Caco-2 (cell line): ENCODE measurements at regions not wholly inside any gene's neighbourhood (a gene's known extent, or its start where the extent isn't known, plus 50 kb on each side); places are given as distances from the start of the nearest gene placed in this dataset.

Source experiments
- BruUV-seq: library from RNA; stranded (reverse); fragments of 400-500 nt; replicated peaks from 2 replicates; lab custom pipeline; 2021; lab: Mats Ljungman, UMichigan
- CTCF ChIA-PET: fragments of 300-600 bp; sonication (Branson Sonifier 250); formaldehyde crosslinking; loops from one replicate; lab custom pipeline; 2022; ENCODE audit warnings: antibody characterized with exemption; lab: Charles Lee
- POLR2A ChIA-PET: fragments of 300-600 bp; sonication (Branson Sonifier 250); formaldehyde crosslinking; loops from one replicate; lab custom pipeline; 2022; ENCODE audit warnings: antibody characterized with exemption; lab: Charles Lee
- DNase-seq, 2 experiments: peaks; one replicate each; pipeline versions ENCODE4 v3.0.0 to v3.0.0-alpha.2; 2020 to 2022
- H3K27me3 ChIP-seq: replicated peaks from 2 replicates; pipeline ENCODE4 v1.6.0; 2011; ENCODE audit warnings: low read length; ENCODE audit not compliant: control insufficient read depth, insufficient read depth
- H3K36me3 ChIP-seq: 2 replicates; pipeline ENCODE4 v1.5.1; 2011; ENCODE audit warnings: low read length; ENCODE audit not compliant: control insufficient read depth, insufficient read depth
- H3K4me1 ChIP-seq: fragments of 250-450 bp; sonication (Bioruptor Pico); 2 replicates; pipeline ENCODE4 v1.5.1; 2020; ENCODE audit warnings: mild to moderate bottlenecking
- H3K4me3 ChIP-seq: 2 replicates; pipeline ENCODE4 v1.5.1; 2011; ENCODE audit warnings: low read depth, mild to moderate bottlenecking, control low read depth, low read length
- H3K9me3 ChIP-seq: fragments of 250-450 bp; sonication (Bioruptor Pico); 2 replicates; pipeline ENCODE4 v1.5.1; 2020; ENCODE audit warnings: mild to moderate bottlenecking, moderate library complexity
- H3K27ac Mint-ChIP-seq: one replicate; pipeline ENCODE4 v1.8.0; 2022; ENCODE audit warnings: mixed read lengths; ENCODE audit not compliant: unreplicated experiment
- H3K27me3 Mint-ChIP-seq: one replicate; pipeline ENCODE4 v1.8.0; 2022; ENCODE audit warnings: mixed read lengths; ENCODE audit not compliant: insufficient read depth, unreplicated experiment
- H3K36me3 Mint-ChIP-seq: one replicate; pipeline ENCODE4 v1.8.0; 2022; ENCODE audit warnings: mild to moderate bottlenecking, mixed read lengths; ENCODE audit not compliant: insufficient read depth, unreplicated experiment
- H3K4me1 Mint-ChIP-seq: one replicate; pipeline ENCODE4 v1.8.0; 2022; ENCODE audit warnings: low read depth, mixed read lengths; ENCODE audit not compliant: unreplicated experiment
- H3K4me3 Mint-ChIP-seq: one replicate; pipeline ENCODE4 v1.8.0; 2022; ENCODE audit warnings: mild to moderate bottlenecking, moderate library complexity, mixed read lengths; ENCODE audit not compliant: unreplicated experiment
- H3K9me3 Mint-ChIP-seq: one replicate; pipeline ENCODE4 v1.8.0; 2022; ENCODE audit warnings: mixed read lengths; ENCODE audit not compliant: unreplicated experiment
- CTCF ChIP-seq, 2 experiments: fragments of 200-600 bp in 1 of 2; IDR thresholded peaks; 1 replicate in 1 of 2; 2 replicates in 1 of 2; pipeline versions ENCODE4 v1.5.1 to v1.8.0; 2011 to 2022; ENCODE audit warnings: antibody characterized with exemption in 1 of 2, control low read depth in 1 of 2, inconsistent platforms in 1 of 2, low read depth in 1 of 2, low read length in 1 of 2, mild to moderate bottlenecking in 1 of 2, moderate library complexity in 1 of 2; ENCODE audit not compliant: insufficient read depth in 1 of 2, severe bottlenecking in 1 of 2, unreplicated experiment in 1 of 2
- intact Hi-C: fragments of 100-400 bp; cut with micrococcal nuclease; formaldehyde crosslinking; loops from one replicate; pipeline ENCODE4 v1.10.0; 2022; ENCODE audit not compliant: unreplicated experiment

DNA sequence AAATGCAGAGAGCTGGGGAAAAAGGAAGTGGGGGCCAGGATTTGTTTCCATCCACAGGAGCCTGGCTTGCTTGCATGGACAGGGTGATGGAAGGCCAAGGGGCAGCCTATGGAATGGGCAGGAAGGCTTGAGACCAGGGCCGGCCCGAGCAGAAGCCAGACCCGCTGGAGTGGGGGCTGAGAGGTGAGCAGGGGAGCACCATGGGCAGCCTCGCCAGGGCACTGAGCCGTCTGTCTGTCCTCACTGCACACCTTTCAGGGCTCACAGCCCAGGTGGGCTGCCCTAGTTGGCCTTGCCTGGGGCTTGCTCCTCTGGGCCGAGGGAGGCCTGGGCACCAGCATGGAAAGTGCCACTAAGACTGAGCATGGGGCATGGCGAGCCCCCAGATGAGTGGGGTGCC, 58.6 kb upstream of the CNOT6 start:
- Mint-ChIP-seq H3K27me3 (peaks cover 3% of the 10 kb centered on the region), H3K27ac (no peak overlapping the region), H3K36me3 (no peaks in the 10 kb centered on the region), H3K4me1 (no peaks in the 10 kb centered on the region), H3K9me3 (no peaks in the 10 kb centered on the region), H3K4me3 (no peak overlapping the region)
- BruUV-seq: no TSS peak
- Histone ChIP-seq H3K27me3 (no peaks in the 10 kb centered on the region), H3K9me3 (0 out of 2 replicates have a peak, but pooled peaks cover 8% of the 10 kb centered on the region), H3K36me3 (no peaks in the 10 kb centered on the region), H3K4me1 (no peaks in the 10 kb centered on the region), H3K4me3 (no peak overlapping the region)
- intact Hi-C loops: no loop called here
- DNase-seq: no peak
- ChIA-PET CTCF (no interaction called here), POLR2A (no interaction called here)
- TF ChIP-seq CTCF (IDR thresholded peaks at IDR 0.05; ENCODE audit: insufficient read depth in 1 of 2, low read depth in 1 of 2, low read length in 1 of 2, severe bottlenecking in 1 of 2, unreplicated experiment in 1 of 2): no peak

DNA sequence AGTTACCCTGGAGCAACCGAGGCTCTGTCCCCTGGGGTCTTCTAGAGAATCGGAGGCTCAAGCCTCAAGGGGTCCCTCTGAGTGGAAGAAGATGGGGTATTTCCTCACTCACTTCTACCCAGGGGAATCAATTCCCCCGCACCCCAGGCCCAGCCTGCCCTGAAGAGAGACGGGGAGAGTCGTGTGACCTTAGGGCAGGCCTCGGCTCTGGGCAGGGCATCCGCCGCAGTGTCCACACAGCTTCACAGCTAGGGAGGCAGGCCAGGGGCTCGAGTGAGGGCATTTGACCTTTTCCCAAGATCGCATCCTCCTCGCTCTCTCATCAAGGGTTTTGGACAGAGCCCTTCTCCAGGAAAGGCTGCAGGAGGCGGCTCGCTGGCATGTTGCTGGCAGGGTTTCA, 57.9 kb upstream of the CNOT6 start:
- DNase-seq: no peak
- no peak for TF ChIP-seq CTCF (IDR thresholded peaks at IDR 0.05; ENCODE audit: insufficient read depth in 1 of 2, low read depth in 1 of 2, low read length in 1 of 2, severe bottlenecking in 1 of 2, unreplicated experiment in 1 of 2)
- ChIA-PET POLR2A (no interaction called here), CTCF (no interaction called here)
- Histone ChIP-seq H3K4me1 (no peaks in the 10 kb centered on the region), H3K9me3 (0 out of 2 replicates have a peak, but pooled peaks cover 8% of the 10 kb centered on the region), H3K36me3 (no peaks in the 10 kb centered on the region), H3K27me3 (no peaks in the 10 kb centered on the region), H3K4me3 (no peak overlapping the region)
- intact Hi-C loops: no loop called here
- peaks cover 4% of the 10 kb centered on the region for H3K27me3 Mint-ChIP-seq
- BruUV-seq: no TSS peak
- no peaks in the 10 kb centered on the region for H3K9me3 Mint-ChIP-seq
- no peaks in the 10 kb centered on the region for H3K36me3 Mint-ChIP-seq
- H3K27ac Mint-ChIP-seq: no peak overlapping the region
- no peaks in the 10 kb centered on the region for H3K4me1 Mint-ChIP-seq
- H3K4me3 Mint-ChIP-seq: no peak overlapping the region

DNA sequence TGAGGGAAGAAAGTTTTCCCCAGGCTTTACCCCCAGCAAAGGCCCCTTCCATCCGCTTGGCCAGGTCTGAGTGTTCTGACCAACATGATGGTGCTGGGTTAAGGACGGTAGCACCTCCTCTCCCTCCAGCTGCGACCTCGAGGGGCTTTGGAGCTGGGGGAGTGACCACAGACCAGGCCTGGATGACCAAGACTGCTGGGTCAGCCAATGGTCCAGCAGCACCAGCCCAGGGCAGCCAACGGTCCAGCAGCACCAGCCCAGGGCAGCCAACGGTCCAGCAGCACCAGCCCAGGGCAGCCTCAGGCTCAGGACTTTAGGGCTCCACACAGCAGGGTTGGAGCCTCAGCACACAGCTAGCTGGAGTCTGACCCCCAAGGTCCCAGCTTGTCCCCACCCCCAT, 57.2 kb upstream of the CNOT6 start:
- POLR2A ChIA-PET: no interaction called here
- no peaks in the 10 kb centered on the region for H3K27me3 ChIP-seq

More for the DNA sequence above, 57.2 kb upstream of the CNOT6 start:
- peaks cover 4% of the 10 kb centered on the region for H3K27me3 Mint-ChIP-seq
- H3K4me1 Mint-ChIP-seq: no peaks in the 10 kb centered on the region
- no peak overlapping the region for H3K4me3 Mint-ChIP-seq
- Histone ChIP-seq H3K9me3 (0 out of 2 replicates have a peak, but pooled peaks cover 1% of the 10 kb centered on the region), H3K36me3 (no peaks in the 10 kb centered on the region), H3K4me3 (no peak overlapping the region), H3K4me1 (no peaks in the 10 kb centered on the region)
- DNase-seq: no peak
- no peaks in the 10 kb centered on the region for H3K36me3 Mint-ChIP-seq
- intact Hi-C loops: no loop called here
- CTCF ChIA-PET: no interaction called here
- H3K9me3 Mint-ChIP-seq: no peaks in the 10 kb centered on the region
- BruUV-seq: no TSS peak
- H3K27ac Mint-ChIP-seq: no peak overlapping the region
- TF ChIP-seq CTCF (IDR thresholded peaks at IDR 0.05; ENCODE audit: insufficient read depth in 1 of 2, low read depth in 1 of 2, low read length in 1 of 2, severe bottlenecking in 1 of 2, unreplicated experiment in 1 of 2): no peak
